NCI-H187 (cell line): ENCODE measurements at regions not wholly inside any gene's neighbourhood (a gene's known extent, or its start where the extent isn't known, plus 50 kb on each side); places are given as distances from the start of the nearest gene placed in this dataset.
A peak's percentile ranks its signal among the peaks of the same experiment; 100 is the strongest.
"Not testable (repeated sequence)": the region's sequence is repeated elsewhere in the genome, so short reads cannot be mapped to it uniquely, and the experiment has no call there.

ENCODE experiments used
- DNase-seq, 2 experiments: peaks; one replicate each; lab custom pipeline; 2025; lab: John Stamatoyannopoulos, UW

- no peak for DNase-seq
Measured at GRCh38 chr3:144923046-144923775, 951.6 kb downstream of the DIPK2A start.

DNA sequence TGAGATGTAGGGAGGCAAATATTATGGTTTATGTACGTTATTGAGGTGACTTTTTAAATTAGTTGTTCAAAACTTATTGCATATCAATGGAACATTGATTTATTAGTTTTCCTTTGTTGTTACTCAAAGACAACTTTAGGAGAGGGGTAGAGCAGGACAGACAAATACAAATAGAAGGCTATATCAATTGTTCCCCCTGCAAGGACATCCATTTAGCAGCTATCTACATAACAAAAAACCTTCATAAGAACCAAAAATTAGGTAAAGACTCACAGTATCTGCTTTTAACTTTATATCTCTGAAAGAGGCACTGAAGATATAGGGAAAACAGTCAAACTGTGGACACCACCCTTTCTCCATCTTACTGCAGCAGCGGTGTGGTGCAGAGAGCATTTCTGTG is 958.8 kb downstream of the DIPK2A start:
- no peak for DNase-seq

GRCh38 chr3:144931590-144931989 is 960.0 kb downstream of the DIPK2A start:
- no peak for DNase-seq

DNA sequence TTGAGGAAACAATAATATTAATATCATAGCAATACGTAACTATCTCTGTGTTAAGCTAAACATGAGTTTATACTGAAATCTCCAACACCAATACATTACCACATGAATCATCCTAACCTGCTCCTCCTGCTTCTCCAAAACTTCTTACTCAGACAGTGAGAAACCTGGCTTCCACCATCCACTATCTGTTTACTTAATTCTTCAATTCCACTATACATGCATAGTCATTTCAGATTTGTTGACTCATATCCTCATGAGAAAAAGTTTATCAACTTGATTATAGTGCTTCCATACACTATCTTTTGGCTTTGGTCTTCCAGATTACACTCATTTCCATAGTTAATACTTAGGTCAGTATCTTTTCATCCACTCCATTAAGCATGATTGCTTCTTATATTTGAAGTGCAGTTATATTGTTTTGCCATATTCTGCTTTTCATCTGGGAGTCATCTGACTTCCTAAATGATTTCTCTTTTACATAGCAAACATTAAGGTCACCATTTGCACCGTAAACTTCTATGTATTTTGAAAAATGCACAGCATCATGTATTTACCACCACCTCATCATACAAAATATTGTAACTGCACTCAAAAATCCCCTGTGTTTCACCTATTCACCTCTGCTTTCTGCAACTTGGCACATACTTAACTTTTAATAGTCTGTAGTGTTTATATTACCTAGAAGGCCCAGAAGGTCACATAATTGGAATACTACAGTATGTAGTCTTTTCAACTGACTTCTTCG is 970.6 kb downstream of the DIPK2A start:
- no peak for DNase-seq

DNA sequence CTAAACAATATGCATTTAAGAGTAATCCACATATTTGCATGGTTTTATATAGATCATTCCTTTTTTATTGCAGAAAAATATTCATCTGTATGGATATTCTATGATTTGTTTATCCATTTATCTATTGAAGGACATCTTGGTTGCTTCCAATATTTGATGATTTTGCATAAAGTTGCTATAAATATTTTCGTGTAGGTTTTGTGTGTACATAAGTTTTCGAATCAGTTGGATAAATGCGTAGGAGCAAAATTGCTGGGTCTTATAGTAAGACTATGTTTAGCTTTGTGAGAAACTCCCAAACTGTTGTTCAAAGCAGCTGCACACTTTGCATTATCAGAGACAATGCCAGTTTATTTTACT is 971.2 kb downstream of the DIPK2A start:
- no peak for DNase-seq

GRCh38 chr3:144947895-144948294 is 976.3 kb downstream of the DIPK2A start:
- DNase-seq = no peak

- no peak for DNase-seq
Measured at GRCh38 chr3:144948711-144949110, 977.1 kb downstream of the DIPK2A start.

- DNase-seq = no peak
Measured at GRCh38 chr3:144953959-144954358, 982.3 kb downstream of the DIPK2A start.

GRCh38 chr3:144957398-144958101 is 985.9 kb downstream of the DIPK2A start:
- DNase-seq = peak in 1 of 2 experiments; percentile 19

GRCh38 chr3:144963810-144964209 is 992.2 kb downstream of the DIPK2A start:
- DNase-seq = no peak

- DNase-seq = no peak
Measured at GRCh38 chr3:144966560-144966959, 994.9 kb downstream of the DIPK2A start.

- no peak for DNase-seq
Measured at GRCh38 chr3:144968750-144969350, 997.2 kb downstream of the DIPK2A start.

DNA sequence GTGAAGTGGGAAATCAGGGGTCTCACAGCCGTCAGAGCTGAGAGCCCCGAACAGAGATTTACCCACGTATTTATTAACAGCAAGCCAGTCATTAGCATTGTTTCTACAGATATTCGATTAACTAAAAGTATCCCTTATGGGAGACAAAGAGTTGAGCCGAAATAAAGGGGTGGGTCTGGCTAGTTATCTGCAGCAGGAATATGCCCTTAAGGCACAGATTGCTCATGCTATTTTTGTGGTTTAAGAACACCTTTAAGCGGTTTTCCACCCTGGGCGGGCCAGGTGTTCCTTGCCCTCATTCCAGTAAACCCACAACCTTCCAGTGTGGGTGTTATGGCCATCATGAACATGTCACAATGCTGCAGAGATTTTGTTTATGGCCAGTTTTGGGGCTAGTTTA is 1012.9 kb downstream of the DIPK2A start:
- not testable (repeated sequence) for DNase-seq

GRCh38 chr3:144989807-144990206 is 1018.2 kb downstream of the DIPK2A start:
- DNase-seq = no peak

DNA sequence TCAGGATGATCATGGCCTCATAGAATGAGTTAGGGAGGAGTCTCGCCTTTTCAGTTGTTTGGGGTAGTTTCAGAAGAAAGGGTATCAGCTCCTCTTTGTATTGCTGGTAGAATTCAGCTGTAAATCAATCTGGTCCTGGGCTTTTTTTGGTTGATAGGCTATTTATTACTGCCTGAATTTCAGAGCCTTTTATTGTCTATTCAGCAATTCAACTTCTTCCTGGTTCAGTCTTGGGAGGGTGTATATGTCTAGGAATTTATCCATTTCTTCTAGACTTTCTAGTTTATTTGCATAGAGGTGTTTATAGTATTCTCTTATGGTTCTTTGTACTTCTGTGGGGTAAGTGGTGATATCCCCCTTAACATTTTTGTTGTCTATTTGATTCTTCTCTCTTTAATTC is 1024.2 kb downstream of the DIPK2A start:
- no peak for DNase-seq

GRCh38 chr3:145005427-145005826 is 1033.8 kb downstream of the DIPK2A start:
- DNase-seq = no peak

DNA sequence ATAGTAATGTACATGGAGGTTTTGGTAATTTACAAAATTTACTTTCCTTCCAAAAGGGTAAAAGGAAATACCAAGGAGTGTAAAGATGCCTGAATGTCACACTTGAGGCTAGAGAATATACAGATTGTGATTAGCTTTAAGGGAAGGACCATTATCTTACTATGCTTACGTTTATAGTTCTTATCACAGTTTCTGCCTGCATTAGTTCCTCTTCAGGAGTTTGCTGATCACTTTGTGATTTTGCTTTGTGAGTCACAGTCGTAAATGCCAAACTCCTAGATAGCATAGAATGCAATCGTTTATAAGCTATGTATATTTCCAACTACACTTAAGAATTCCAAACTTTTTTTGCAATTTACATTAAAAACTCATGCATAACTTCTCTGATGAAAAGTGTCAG is 1034.6 kb downstream of the DIPK2A start:
- no peak for DNase-seq

GRCh38 chr3:145013931-145014330 is 1042.3 kb downstream of the DIPK2A start:
- no peak for DNase-seq

DNA sequence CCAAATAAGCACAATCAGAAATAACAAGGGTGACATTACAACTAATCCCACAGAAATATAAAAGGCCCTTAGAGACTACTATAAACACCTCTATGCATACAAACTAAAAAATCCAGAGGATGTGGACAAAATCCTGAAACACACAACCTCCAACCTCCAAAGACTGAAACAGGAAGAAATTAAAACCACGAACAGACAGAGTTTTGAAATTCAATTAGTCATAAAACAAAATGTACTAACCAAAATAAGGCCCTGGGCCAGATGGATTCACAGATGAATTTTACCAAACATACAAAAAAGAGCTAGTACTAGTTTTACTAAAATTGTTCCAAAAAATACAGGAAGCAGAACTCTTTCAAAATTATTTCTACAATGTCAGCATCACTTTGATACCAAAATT is 1043.6 kb downstream of the DIPK2A start:
- no peak for DNase-seq

DNA sequence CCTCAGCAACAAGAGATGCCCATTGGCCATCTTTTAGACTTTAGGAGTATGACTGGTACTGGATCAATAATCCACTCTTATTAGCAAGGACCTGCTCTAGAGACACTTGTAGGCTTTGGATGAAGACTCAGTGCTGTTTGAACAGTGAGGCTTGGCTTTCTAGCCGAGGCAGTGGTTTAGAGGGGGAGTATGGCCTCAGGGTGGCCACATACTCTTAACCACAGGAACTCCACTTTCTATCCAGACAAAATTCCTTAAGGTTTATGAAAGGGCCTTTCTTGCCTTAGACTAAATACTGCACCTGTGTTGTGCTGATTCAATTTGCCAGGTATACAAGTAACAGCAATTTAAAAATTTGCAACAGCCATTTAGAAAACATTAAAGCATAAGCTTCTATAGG is 1046.3 kb downstream of the DIPK2A start:
- DNase-seq = no peak

DNA sequence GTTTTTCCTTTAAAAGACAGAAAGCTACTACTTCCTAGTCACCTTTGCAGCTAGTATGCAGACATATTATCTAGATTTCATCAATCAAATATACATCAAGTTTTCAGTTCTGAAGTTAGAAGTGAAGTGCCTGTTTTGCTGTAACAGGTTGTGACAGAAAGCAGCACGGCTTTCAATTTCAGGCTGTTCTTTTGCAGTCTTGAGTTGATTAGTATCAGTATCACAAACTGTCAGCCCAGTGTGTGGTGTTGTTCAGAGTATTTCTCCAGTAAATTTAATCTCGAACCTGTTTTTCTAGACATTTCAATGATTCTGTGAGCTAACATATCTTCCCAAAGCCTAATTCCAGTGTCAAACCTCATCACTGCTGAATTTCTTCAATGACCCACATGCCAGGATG is 1050.8 kb downstream of the DIPK2A start:
- DNase-seq = no peak

GRCh38 chr3:145024700-145025099 is 1053.1 kb downstream of the DIPK2A start:
- no peak for DNase-seq

DNA sequence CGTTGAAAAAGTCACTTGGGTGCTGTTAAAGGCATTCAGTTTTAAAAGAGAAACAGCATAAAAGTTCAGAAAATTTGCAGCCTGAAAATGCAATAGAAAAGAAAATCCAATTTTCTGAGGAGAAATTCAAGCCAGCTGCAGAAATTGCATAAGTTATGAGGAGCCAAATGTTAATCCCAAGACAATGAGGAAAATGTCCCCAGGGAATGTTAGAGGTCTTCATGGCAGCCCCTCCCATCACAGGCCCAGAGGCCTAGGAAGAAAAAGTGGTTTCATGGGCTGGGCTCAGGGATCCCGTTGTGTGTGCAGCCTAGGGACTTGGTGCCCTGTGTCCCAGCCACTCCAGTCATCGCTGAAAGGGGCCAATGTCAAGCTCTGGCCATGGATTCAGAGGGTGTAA is 1055.6 kb downstream of the DIPK2A start:
- DNase-seq = not testable (repeated sequence)
